GM19240 (cell line): ENCODE measurements at regions not wholly inside any gene's neighbourhood (a gene's known extent, or its start where the extent isn't known, plus 50 kb on each side); places are given as distances from the start of the nearest gene placed in this dataset.
"Not testable (repeated sequence)": the region's sequence is repeated elsewhere in the genome, so short reads cannot be mapped to it uniquely, and the experiment has no call there.

Source experiments
- DNase-seq: peaks from one replicate; pipeline ENCODE4 v3.0.0; 2011; ENCODE audit warnings: low spot score; ENCODE audit not compliant: insufficient read length

- DNase-seq: no peak
Observed at GRCh38 chr6:82507112-82507511, 143.5 kb downstream of the TPBG start.

- DNase-seq: no peak
Observed at GRCh38 chr6:82511546-82511945, 147.9 kb downstream of the TPBG start.

GRCh38 chr6:82517896-82518295 is 154.3 kb downstream of the TPBG start:
- not testable (repeated sequence) for DNase-seq

- DNase-seq: no peak
Observed at GRCh38 chr6:82521369-82521768, 157.8 kb downstream of the TPBG start.

GRCh38 chr6:82521861-82522260 is 158.2 kb downstream of the TPBG start:
- DNase-seq: no peak

GRCh38 chr6:82524031-82524430 is 160.4 kb downstream of the TPBG start:
- no peak for DNase-seq

GRCh38 chr6:82525775-82526495 is 162.3 kb downstream of the TPBG start:
- no peak for DNase-seq

- DNase-seq: not testable (repeated sequence)
Observed at GRCh38 chr6:82529960-82530460, 166.4 kb downstream of the TPBG start.

- DNase-seq: no peak
Observed at GRCh38 chr6:82534876-82535275, 171.3 kb downstream of the TPBG start.

GRCh38 chr6:82549480-82549879 is 185.9 kb downstream of the TPBG start:
- DNase-seq: not testable (repeated sequence)

- not testable (repeated sequence) for DNase-seq
Observed at GRCh38 chr6:82551311-82551710, 187.7 kb downstream of the TPBG start.

- no peak for DNase-seq
Observed at GRCh38 chr6:82551831-82552230, 188.2 kb downstream of the TPBG start.

GRCh38 chr6:82553863-82554531 is 190.4 kb downstream of the TPBG start:
- no peak for DNase-seq

GRCh38 chr6:82554666-82555065 is 191.0 kb downstream of the TPBG start:
- no peak for DNase-seq

- DNase-seq: no peak
Observed at GRCh38 chr6:82555801-82556200, 192.2 kb downstream of the TPBG start.

- DNase-seq: not testable (repeated sequence)
Observed at GRCh38 chr6:82558531-82558930, 194.9 kb downstream of the TPBG start.

GRCh38 chr6:82567621-82568020 is 204.0 kb downstream of the TPBG start:
- no peak for DNase-seq

GRCh38 chr6:82568290-82568993 is 204.8 kb downstream of the TPBG start:
- no peak for DNase-seq

GRCh38 chr6:82569022-82569421 is 205.4 kb downstream of the TPBG start:
- DNase-seq: no peak

- no peak for DNase-seq
Observed at GRCh38 chr6:82570083-82570482, 206.5 kb downstream of the TPBG start.

GRCh38 chr6:82571455-82571854 is 207.8 kb downstream of the TPBG start:
- no peak for DNase-seq
